GM12878 (cell line): ENCODE measurements at regions not wholly inside any gene's neighbourhood (a gene's known extent, or its start where the extent isn't known, plus 50 kb on each side); places are given as distances from the start of the nearest gene placed in this dataset.

Experiments
- CTCF ChIP-seq, 3 experiments: IDR thresholded peaks in 2 of 3; conservative IDR thresholded peaks in 1 of 3; 2 replicates each; pipeline ENCODE4 v1.5.1; 2011; ENCODE audit warnings: low read depth in 3 of 3, low read length in 3 of 3, mild to moderate bottlenecking in 3 of 3, control low read depth in 2 of 3, moderate library complexity in 2 of 3, inconsistent platforms in 1 of 3, mixed read lengths in 1 of 3; ENCODE audit not compliant: control insufficient read depth in 2 of 3, insufficient read depth in 1 of 3; ENCODE audit errors: extremely low read depth in 1 of 3
- EGR1 ChIP-seq, 2 experiments: IDR thresholded peaks; 1 replicate in 1 of 2; 2 replicates in 1 of 2; pipeline ENCODE4 v1.6.1; 2011 to 2012; ENCODE audit warnings: low read depth in 2 of 2, low read length in 2 of 2, borderline replicate concordance in 1 of 2, mild to moderate bottlenecking in 1 of 2, moderate library complexity in 1 of 2
- EZH2 ChIP-seq: IDR thresholded peaks from 2 replicates; pipeline ENCODE4 v1.6.1; 2012; ENCODE audit warnings: low read depth, mild to moderate bottlenecking, control low read depth, inconsistent platforms, low read length, borderline replicate concordance; ENCODE audit not compliant: control insufficient read depth
- KAT2A ChIP-seq: conservative IDR thresholded peaks from 2 replicates; pipeline ENCODE4 v1.6.1; 2011; ENCODE audit warnings: low read depth, low read length; ENCODE audit not compliant: control insufficient read depth
- MYC ChIP-seq: IDR thresholded peaks from 2 replicates; pipeline ENCODE4 v1.6.1; 2011; ENCODE audit warnings: mild to moderate bottlenecking, low read length, moderate library complexity, inconsistent platforms; ENCODE audit not compliant: insufficient read depth, insufficient replicate concordance, insufficient read length, severe bottlenecking

- TF ChIP-seq KAT2A = no peak
- TF ChIP-seq EGR1 (IDR thresholded peaks at IDR 0.05; ENCODE audit: borderline replicate concordance in 1 of 2, low read depth in 2 of 2, low read length in 2 of 2) = no peak
- TF ChIP-seq EZH2 = no peak
- TF ChIP-seq CTCF (IDR thresholded peaks at IDR 0.05 in 2 of 3, conservative IDR thresholded peaks at IDR 0.05 in 1 of 3; ENCODE audit: control insufficient read depth in 2 of 3, extremely low read depth in 1 of 3, insufficient read depth in 1 of 3, low read depth in 3 of 3, low read length in 3 of 3) = no peak
- no peak for TF ChIP-seq MYC
These were observed 648.3 kb upstream of the ARGLU1 start for GRCh38 chr13:107216046-107216755.
